Vagina (tissue), 2 donors: ENCODE measurements at regions not wholly inside any gene's neighbourhood (a gene's known extent, or its start where the extent isn't known, plus 50 kb on each side); places are given as distances from the start of the nearest gene placed in this dataset.

Source experiments
- CTCF ChIP-seq, 3 experiments: fragments of 450-650 bp in 2 of 3; fragments of 200-600 bp in 1 of 3; sonication (generic) in 1 of 3; IDR thresholded peaks; one replicate each; pipeline ENCODE4 v1.5.1; 2017 to 2019; ENCODE audit warnings: antibody characterized with exemption in 3 of 3, mild to moderate bottlenecking in 2 of 3, moderate library complexity in 2 of 3
- POLR2A ChIP-seq, 2 donors: fragments of 450-650 bp; IDR thresholded peaks; one replicate each; pipeline ENCODE4 v1.6.1; 2017; ENCODE audit warnings: antibody characterized with exemption in 2 of 2, mild to moderate bottlenecking in 2 of 2, moderate library complexity in 2 of 2

- no peak for TF ChIP-seq POLR2A (IDR thresholded peaks at IDR 0.05)
- no peak for TF ChIP-seq CTCF (IDR thresholded peaks at IDR 0.05)
Measured at GRCh38 chr6:56840467-56841380, 114.2 kb upstream of the BEND6 start.
